DOHH2 (cell line): ENCODE measurements at regions not wholly inside any gene's neighbourhood (a gene's known extent, or its start where the extent isn't known, plus 50 kb on each side); places are given as distances from the start of the nearest gene placed in this dataset.

Source experiments
- H3F3A ChIP-seq: fragments of 200-600 bp; sonication (generic), shearing (Covaris generic); 2 replicates; pipeline ENCODE4 v1.6.0; 2016; ENCODE audit warnings: antibody characterized with exemption, mild to moderate bottlenecking; ENCODE audit not compliant: control insufficient read depth, insufficient read depth
- H3K27ac ChIP-seq: fragments of 200-600 bp; sonication (generic); 2 replicates; pipeline ENCODE4 v1.5.1; 2014; ENCODE audit warnings: low read depth, mild to moderate bottlenecking, low read length, moderate library complexity
- H3K27me3 ChIP-seq: fragments of 200-600 bp; sonication (generic); 2 replicates; pipeline ENCODE4 v1.6.1; 2014; ENCODE audit warnings: mild to moderate bottlenecking, low read length, mixed read lengths; ENCODE audit not compliant: control insufficient read depth
- H3K36me3 ChIP-seq: fragments of 200-600 bp; sonication (generic); 2 replicates; pipeline ENCODE4 v1.6.1; 2014; ENCODE audit warnings: mild to moderate bottlenecking, low read length, moderate library complexity, mixed read lengths; ENCODE audit not compliant: control insufficient read depth
- H3K4me1 ChIP-seq: fragments of 200-600 bp; sonication (generic); 2 replicates; pipeline ENCODE4 v1.6.1; 2014; ENCODE audit warnings: mild to moderate bottlenecking, low read length, mixed read lengths; ENCODE audit not compliant: control insufficient read depth
- H3K4me2 ChIP-seq: fragments of 200-600 bp; sonication (generic); 2 replicates; pipeline ENCODE4 v1.6.0; 2014; ENCODE audit warnings: mild to moderate bottlenecking, low read length, moderate library complexity
- H3K4me3 ChIP-seq: fragments of 200-600 bp; sonication (generic); 2 replicates; pipeline ENCODE4 v1.5.1; 2014; ENCODE audit warnings: mild to moderate bottlenecking, low read length, mixed read lengths
- H3K79me2 ChIP-seq: fragments of 200-600 bp; sonication (generic); 2 replicates; pipeline ENCODE4 v1.6.1; 2014; ENCODE audit warnings: mild to moderate bottlenecking, low read length, mixed read lengths; ENCODE audit not compliant: control insufficient read depth
- H3K9me2 ChIP-seq: fragments of 200-600 bp; sonication (generic); replicated peaks from 2 replicates; pipeline ENCODE4 v1.6.1; 2014; ENCODE audit warnings: mild to moderate bottlenecking, low read length, mixed read lengths; ENCODE audit not compliant: control insufficient read depth
- H3K9me3 ChIP-seq: fragments of 200-600 bp; sonication (generic); 2 replicates; pipeline ENCODE4 v1.6.1; 2014; ENCODE audit warnings: antibody characterized with exemption, low read length, mixed read lengths; ENCODE audit not compliant: control insufficient read depth, insufficient read depth
- H4K20me1 ChIP-seq: fragments of 200-600 bp; sonication (generic); 2 replicates; pipeline ENCODE4 v1.6.0; 2014; ENCODE audit warnings: low read depth, mild to moderate bottlenecking, antibody characterized with exemption, low read length, moderate library complexity; ENCODE audit not compliant: control insufficient read depth, insufficient read depth
- EZH2phosphoT487 ChIP-seq: fragments of 200-600 bp; sonication (generic); IDR thresholded peaks from 2 replicates; pipeline ENCODE4 v1.6.1; 2017; ENCODE audit warnings: borderline replicate concordance, mild to moderate bottlenecking, antibody characterized with exemption, low read length, moderate library complexity, mixed read lengths
- TF ChIP-seq, protein P1 (sequence below): fragments of 200-600 bp; sonication (generic); IDR thresholded peaks from one replicate; pipeline ENCODE4 v1.5.1; 2014; ENCODE audit warnings: antibody characterized with exemption, mild to moderate bottlenecking, low read depth, low read length; ENCODE audit not compliant: poor library complexity, severe bottlenecking

- Histone ChIP-seq H3K9me2 (no peaks in the 10 kb centered on the region), H3K79me2 (no peaks in the 10 kb centered on the region), H3K4me3 (no peak overlapping the region), H3K9me3 (no peaks in the 10 kb centered on the region), H3F3A (no peaks in the 10 kb centered on the region), H4K20me1 (no peaks in the 10 kb centered on the region), H3K27me3 (no peaks in the 10 kb centered on the region), H3K4me1 (no peaks in the 10 kb centered on the region), H3K27ac (no peak overlapping the region), H3K4me2 (no peak overlapping the region), H3K36me3 (no peaks in the 10 kb centered on the region)
- TF ChIP-seq EZH2phosphoT487, result no peak
- TF ChIP-seq, protein P1, sequence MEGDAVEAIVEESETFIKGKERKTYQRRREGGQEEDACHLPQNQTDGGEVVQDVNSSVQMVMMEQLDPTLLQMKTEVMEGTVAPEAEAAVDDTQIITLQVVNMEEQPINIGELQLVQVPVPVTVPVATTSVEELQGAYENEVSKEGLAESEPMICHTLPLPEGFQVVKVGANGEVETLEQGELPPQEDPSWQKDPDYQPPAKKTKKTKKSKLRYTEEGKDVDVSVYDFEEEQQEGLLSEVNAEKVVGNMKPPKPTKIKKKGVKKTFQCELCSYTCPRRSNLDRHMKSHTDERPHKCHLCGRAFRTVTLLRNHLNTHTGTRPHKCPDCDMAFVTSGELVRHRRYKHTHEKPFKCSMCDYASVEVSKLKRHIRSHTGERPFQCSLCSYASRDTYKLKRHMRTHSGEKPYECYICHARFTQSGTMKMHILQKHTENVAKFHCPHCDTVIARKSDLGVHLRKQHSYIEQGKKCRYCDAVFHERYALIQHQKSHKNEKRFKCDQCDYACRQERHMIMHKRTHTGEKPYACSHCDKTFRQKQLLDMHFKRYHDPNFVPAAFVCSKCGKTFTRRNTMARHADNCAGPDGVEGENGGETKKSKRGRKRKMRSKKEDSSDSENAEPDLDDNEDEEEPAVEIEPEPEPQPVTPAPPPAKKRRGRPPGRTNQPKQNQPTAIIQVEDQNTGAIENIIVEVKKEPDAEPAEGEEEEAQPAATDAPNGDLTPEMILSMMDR, result no peak
These were observed 1585.3 kb upstream of the TMEM132C start for GRCh38 chr12:126681676-126682075.

DNA sequence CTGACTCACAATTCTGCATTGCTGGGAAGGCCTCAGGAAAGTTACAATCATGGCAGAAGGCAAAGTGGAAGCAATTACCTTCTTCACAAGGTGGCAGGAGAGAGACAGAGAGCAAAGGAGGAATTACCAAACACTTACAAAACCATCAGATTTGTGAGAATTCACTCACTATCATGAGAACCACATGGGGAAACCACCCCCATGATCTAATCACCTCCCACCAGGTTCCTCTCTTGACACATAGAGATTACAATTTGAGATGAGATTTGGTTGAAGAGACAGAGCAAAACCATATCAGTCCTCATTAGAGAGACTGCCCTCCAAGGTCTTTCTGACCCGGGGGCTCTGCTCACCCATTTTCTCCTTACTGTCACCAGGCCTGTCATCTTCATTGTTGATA lies 1582.3 kb upstream of the TMEM132C start:
- Histone ChIP-seq H3K27me3 (no peaks in the 10 kb centered on the region), H3K27ac (no peak overlapping the region), H3F3A (no peaks in the 10 kb centered on the region), H4K20me1 (no peaks in the 10 kb centered on the region), H3K4me3 (no peak overlapping the region), H3K4me2 (no peak overlapping the region), H3K36me3 (no peaks in the 10 kb centered on the region), H3K9me3 (no peaks in the 10 kb centered on the region), H3K79me2 (no peaks in the 10 kb centered on the region), H3K4me1 (no peaks in the 10 kb centered on the region), H3K9me2 (no peaks in the 10 kb centered on the region)
- TF ChIP-seq, protein P1, result no peak
- no peak for TF ChIP-seq EZH2phosphoT487

DNA sequence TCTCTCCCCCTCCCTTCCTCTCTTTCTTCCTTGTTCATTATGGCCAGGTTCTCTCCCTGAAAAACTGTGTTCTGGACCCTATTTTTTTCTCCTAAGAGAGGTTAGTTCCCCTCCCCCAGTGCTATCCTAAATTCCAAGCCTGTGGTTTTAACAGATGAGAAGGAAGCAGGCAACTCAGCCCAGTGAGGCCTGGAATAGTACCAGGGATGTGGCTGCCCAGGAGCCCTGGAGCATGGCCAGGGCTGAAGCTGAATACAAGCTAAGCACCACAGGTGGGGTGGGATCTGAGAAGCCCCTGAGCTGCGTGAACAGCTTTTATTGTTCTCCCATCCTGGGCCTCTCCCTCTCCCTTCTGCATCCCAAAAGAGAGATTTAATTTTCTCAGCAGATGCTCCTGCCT lies 1581.3 kb upstream of the TMEM132C start:
- Histone ChIP-seq H3K9me3 (no peaks in the 10 kb centered on the region), H3K4me2 (no peak overlapping the region), H3K27ac (no peak overlapping the region), H3K36me3 (no peaks in the 10 kb centered on the region), H4K20me1 (no peaks in the 10 kb centered on the region), H3K9me2 (no peaks in the 10 kb centered on the region), H3F3A (no peaks in the 10 kb centered on the region), H3K4me1 (no peaks in the 10 kb centered on the region), H3K27me3 (no peaks in the 10 kb centered on the region), H3K4me3 (no peak overlapping the region), H3K79me2 (no peaks in the 10 kb centered on the region)
- TF ChIP-seq EZH2phosphoT487, result no peak
- TF ChIP-seq, protein P1, result no peak

DNA sequence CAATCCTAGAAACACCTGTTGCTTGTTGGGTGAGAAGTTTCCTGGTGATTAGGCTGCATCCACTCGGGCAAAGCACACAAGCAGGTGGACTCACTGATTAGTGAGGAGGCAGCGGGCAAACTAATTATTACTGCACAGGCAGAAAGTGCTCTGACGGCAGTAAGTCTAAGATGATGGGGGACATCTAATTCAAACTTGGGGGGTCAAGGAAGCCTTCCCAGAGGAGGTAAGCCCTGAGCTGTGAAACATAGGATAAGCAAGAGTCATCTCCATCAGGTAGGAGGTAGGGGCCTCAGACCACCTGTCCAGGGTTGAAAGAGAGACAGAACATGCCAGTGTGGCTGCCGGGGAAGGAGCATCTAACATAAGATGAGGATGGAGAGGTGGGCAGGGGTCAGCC lies 1578.4 kb upstream of the TMEM132C start:
- Histone ChIP-seq H3K4me1 (no peaks in the 10 kb centered on the region), H4K20me1 (no peaks in the 10 kb centered on the region), H3K27ac (no peak overlapping the region), H3K9me3 (no peaks in the 10 kb centered on the region), H3K9me2 (no peaks in the 10 kb centered on the region), H3F3A (no peaks in the 10 kb centered on the region), H3K27me3 (no peaks in the 10 kb centered on the region), H3K79me2 (no peaks in the 10 kb centered on the region), H3K4me3 (no peak overlapping the region), H3K4me2 (no peak overlapping the region), H3K36me3 (no peaks in the 10 kb centered on the region)
- TF ChIP-seq EZH2phosphoT487, result no peak
- TF ChIP-seq, protein P1, result no peak
